Left lung (tissue), 4 donors: ENCODE measurements at regions not wholly inside any gene's neighbourhood (a gene's known extent, or its start where the extent isn't known, plus 50 kb on each side); places are given as distances from the start of the nearest gene placed in this dataset.

Source experiments
- ATAC-seq: fragments of 200-7000 bp; cut with Tn5 transposase; one replicate; pipeline ENCODE4 v1.9.1; 2020; ENCODE audit warnings: moderate library complexity
- DNase-seq, 4 donors: peaks; one replicate each; pipeline ENCODE4 v3.0.0-alpha.2; 2013 to 2020
- H3K27ac ChIP-seq, 2 donors: fragments of 200-600 bp; sonication (generic) in 1 of 2; one replicate each; pipeline versions ENCODE4 v1.5.0 to v1.8.0; 2020 to 2021
- H3K27me3 ChIP-seq, 2 donors: fragments of 200-600 bp; sonication (generic) in 1 of 2; one replicate each; pipeline versions ENCODE4 v1.5.0 to v1.8.0; 2020 to 2021
- H3K36me3 ChIP-seq, 2 donors: fragments of 200-600 bp; sonication (generic) in 1 of 2; one replicate each; pipeline versions ENCODE4 v1.5.0 to v1.8.0; 2020 to 2021
- H3K4me1 ChIP-seq, 2 donors: fragments of 200-600 bp; one replicate each; pipeline ENCODE4 v1.8.0; 2021
- H3K4me3 ChIP-seq, 2 donors: fragments of 200-600 bp; sonication (generic) in 1 of 2; one replicate each; pipeline versions ENCODE4 v1.5.0 to v1.8.0; 2020 to 2021; ENCODE audit warnings: mild to moderate bottlenecking in 1 of 2
- H3K9me3 ChIP-seq, 2 donors: fragments of 200-600 bp; sonication (generic) in 1 of 2; one replicate each; pipeline versions ENCODE4 v1.5.0 to v1.8.0; 2020 to 2021
- CTCF ChIP-seq, 2 donors: fragments of 200-600 bp; sonication (generic) in 1 of 2; IDR thresholded peaks; one replicate each; pipeline versions ENCODE4 v1.5.0 to v1.8.0; 2021; ENCODE audit warnings: antibody characterized with exemption in 2 of 2
- intact Hi-C, 2 donors: fragments of 100-400 bp; cut with DNase I; formaldehyde crosslinking; loops; one replicate each; pipeline versions ENCODE4 v1.11.2 to v1.14.2; 2022
- donor health status: DM: no; HTN: yes; CAD: no.
- donor health status: DM: no; HTN: no; CAD: no.

GRCh38 chr10:33025910-33026309 is 67.9 kb upstream of the ITGB1 start:
- no peaks in the 10 kb centered on the region for H3K27me3 ChIP-seq
- intact Hi-C loops = no loop called here
- H3K27ac ChIP-seq = no peak overlapping the region
- ATAC-seq = no peak
- H3K4me3 ChIP-seq = no peak overlapping the region
- H3K4me1 ChIP-seq = no peaks in the 10 kb centered on the region
- TF ChIP-seq CTCF (IDR thresholded peaks at IDR 0.05) = no peak
- DNase-seq = no peak
- H3K9me3 ChIP-seq = no peaks in the 10 kb centered on the region
- H3K36me3 ChIP-seq = no peaks in the 10 kb centered on the region

- DNase-seq (no peak), ATAC-seq (no peak)
- no peak for TF ChIP-seq CTCF (IDR thresholded peaks at IDR 0.05)
- H3K4me1 ChIP-seq = no peaks in the 10 kb centered on the region
- no peak overlapping the region for H3K4me3 ChIP-seq
- H3K27ac ChIP-seq = no peak overlapping the region
- no peaks in the 10 kb centered on the region for H3K27me3 ChIP-seq
- no peaks in the 10 kb centered on the region for H3K9me3 ChIP-seq
- intact Hi-C loops = no loop called here
- no peaks in the 10 kb centered on the region for H3K36me3 ChIP-seq
Observed at GRCh38 chr10:33025039-33025438, 67.0 kb upstream of the ITGB1 start.

- Histone ChIP-seq H3K27ac (no peak overlapping the region), H3K9me3 (no peaks in the 10 kb centered on the region), H3K4me3 (no peak overlapping the region), H3K4me1 (no peaks in the 10 kb centered on the region), H3K27me3 (no peaks in the 10 kb centered on the region), H3K36me3 (no peaks in the 10 kb centered on the region)
- no peak for TF ChIP-seq CTCF (IDR thresholded peaks at IDR 0.05)
- intact Hi-C loops = no loop called here
- DNase-seq (no peak), ATAC-seq (no peak)
Observed at GRCh38 chr10:33022691-33023090, 64.7 kb upstream of the ITGB1 start.

GRCh38 chr10:33022090-33022489 is 64.1 kb upstream of the ITGB1 start:
- no peak overlapping the region for H3K4me3 ChIP-seq
- DNase-seq (no peak), ATAC-seq (no peak)
- H3K4me1 ChIP-seq = no peaks in the 10 kb centered on the region
- no peak overlapping the region for H3K27ac ChIP-seq
- no peak for TF ChIP-seq CTCF (IDR thresholded peaks at IDR 0.05)
- H3K36me3 ChIP-seq = no peaks in the 10 kb centered on the region
- no peaks in the 10 kb centered on the region for H3K9me3 ChIP-seq
- no peaks in the 10 kb centered on the region for H3K27me3 ChIP-seq
- intact Hi-C loops = no loop called here

GRCh38 chr10:33016988-33017387 is 59.0 kb upstream of the ITGB1 start:
- H3K4me1 ChIP-seq = no peaks in the 10 kb centered on the region
- DNase-seq (no peak), ATAC-seq (no peak)
- TF ChIP-seq CTCF (IDR thresholded peaks at IDR 0.05) = no peak
- no peaks in the 10 kb centered on the region for H3K9me3 ChIP-seq
- H3K27me3 ChIP-seq = no peaks in the 10 kb centered on the region
- no peaks in the 10 kb centered on the region for H3K36me3 ChIP-seq
- H3K4me3 ChIP-seq = no peak overlapping the region
- intact Hi-C loops = no loop called here
- H3K27ac ChIP-seq = no peak overlapping the region
